Omental fat pad (tissue), 3 donors: ENCODE measurements at regions not wholly inside any gene's neighbourhood (a gene's known extent, or its start where the extent isn't known, plus 50 kb on each side); places are given as distances from the start of the nearest gene placed in this dataset.

Experiments
- ATAC-seq: fragments of 150-250 bp; one replicate; pipeline ENCODE4 v1.9.1; 2016; ENCODE audit warnings: mild to moderate bottlenecking, moderate library complexity; ENCODE audit not compliant: low FRiP score
- DNase-seq: peaks from one replicate; pipeline ENCODE4 v3.0.0-alpha.2; 2019; ENCODE audit warnings: low spot score
- CTCF ChIP-seq, 3 donors: fragments of 450-650 bp; IDR thresholded peaks; one replicate each; pipeline ENCODE4 v1.5.1; 2016 to 2017; ENCODE audit warnings: antibody characterized with exemption in 3 of 3, mild to moderate bottlenecking in 3 of 3, moderate library complexity in 2 of 3

DNA sequence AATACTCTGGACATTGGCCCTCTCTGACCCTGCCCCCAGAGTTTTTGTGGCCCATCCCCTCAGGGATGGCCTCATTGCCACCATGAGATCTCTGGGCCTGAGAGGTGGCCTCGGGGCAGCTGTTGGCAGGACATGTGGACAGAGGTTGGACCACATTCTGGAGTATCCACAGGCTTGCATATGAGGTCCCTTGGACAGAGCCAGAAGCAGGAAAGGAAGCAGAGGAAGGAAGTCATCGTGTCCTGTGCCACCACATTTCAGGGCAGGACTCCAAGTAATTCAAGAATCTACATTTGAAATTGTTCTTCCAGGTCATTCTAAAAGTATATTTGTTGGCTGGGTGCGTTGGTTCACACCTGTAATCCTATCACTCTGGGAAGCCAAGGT, 95.9 kb upstream of the PPP2R5A start:
- no peak for TF ChIP-seq CTCF (IDR thresholded peaks at IDR 0.05)
- DNase-seq (no peak), ATAC-seq (no peak)

DNA sequence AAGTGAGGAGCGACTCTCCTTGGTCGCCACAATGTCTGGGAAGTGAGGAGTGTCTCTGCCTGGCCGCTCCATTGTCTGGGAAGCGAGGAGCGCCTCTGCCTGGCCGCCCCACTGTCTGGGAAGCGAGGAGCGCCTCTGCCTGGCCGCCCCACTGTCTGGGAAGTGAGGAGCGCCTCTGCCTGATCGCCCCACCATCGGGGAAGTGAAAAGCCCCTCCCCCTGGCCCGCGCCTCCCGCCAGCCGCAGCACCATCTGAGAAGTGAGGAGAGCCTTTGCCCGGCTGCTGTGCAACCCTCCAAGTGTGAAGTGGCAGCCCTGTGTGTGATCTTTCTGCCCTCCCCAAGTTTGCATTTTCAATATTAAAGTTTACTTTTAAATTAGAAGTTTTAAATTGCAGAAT, 95.0 kb upstream of the PPP2R5A start:
- ATAC-seq (no peak), DNase-seq (no peak)
- TF ChIP-seq CTCF (IDR thresholded peaks at IDR 0.05) = no peak

- ATAC-seq (no peak), DNase-seq (no peak)
- no peak for TF ChIP-seq CTCF (IDR thresholded peaks at IDR 0.05)
Measured at GRCh38 chr1:212192261-212192998, 92.8 kb upstream of the PPP2R5A start.

GRCh38 chr1:212196355-212196754, 88.9 kb upstream of the PPP2R5A start:
- TF ChIP-seq CTCF (IDR thresholded peaks at IDR 0.05) = no peak
- ATAC-seq = no peak
- DNase-seq = no peak

DNA sequence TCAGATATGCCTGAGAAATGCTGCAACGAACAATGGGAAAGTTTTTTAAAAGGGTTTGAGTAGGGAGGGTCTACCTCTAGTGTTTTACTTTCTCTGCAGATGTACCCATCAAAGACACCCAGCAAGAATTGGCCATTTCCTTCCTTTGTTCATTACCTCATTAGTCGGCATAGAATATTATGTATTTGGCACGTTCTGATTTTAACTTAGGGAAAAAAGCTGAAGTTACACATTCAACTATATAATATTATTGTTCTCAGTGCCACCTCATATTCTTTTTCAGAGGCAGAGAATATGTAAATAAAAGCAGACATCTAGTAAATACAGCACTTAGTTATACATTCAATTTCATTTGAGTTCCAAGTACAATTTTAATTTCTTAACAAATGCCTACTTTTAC, 83.7 kb upstream of the PPP2R5A start:
- TF ChIP-seq CTCF (IDR thresholded peaks at IDR 0.05) = no peak
- ATAC-seq = no peak
- DNase-seq = no peak

GRCh38 chr1:212203630-212204029, 81.6 kb upstream of the PPP2R5A start:
- no peak for DNase-seq
- ATAC-seq = no peak
- no peak for TF ChIP-seq CTCF (IDR thresholded peaks at IDR 0.05)

GRCh38 chr1:212205006-212205405, 80.2 kb upstream of the PPP2R5A start:
- no peak for TF ChIP-seq CTCF (IDR thresholded peaks at IDR 0.05)
- ATAC-seq (no peak), DNase-seq (no peak)
